GM21786 (cell line): ENCODE measurements at regions not wholly inside any gene's neighbourhood (a gene's known extent, or its start where the extent isn't known, plus 50 kb on each side); places are given as distances from the start of the nearest gene placed in this dataset.

Source experiments
- ATAC-seq: cut with Tn5 transposase; IDR thresholded peaks from one replicate; pipeline ENCODE4 v1.9.1; 2021; ENCODE audit not compliant: unreplicated experiment

DNA sequence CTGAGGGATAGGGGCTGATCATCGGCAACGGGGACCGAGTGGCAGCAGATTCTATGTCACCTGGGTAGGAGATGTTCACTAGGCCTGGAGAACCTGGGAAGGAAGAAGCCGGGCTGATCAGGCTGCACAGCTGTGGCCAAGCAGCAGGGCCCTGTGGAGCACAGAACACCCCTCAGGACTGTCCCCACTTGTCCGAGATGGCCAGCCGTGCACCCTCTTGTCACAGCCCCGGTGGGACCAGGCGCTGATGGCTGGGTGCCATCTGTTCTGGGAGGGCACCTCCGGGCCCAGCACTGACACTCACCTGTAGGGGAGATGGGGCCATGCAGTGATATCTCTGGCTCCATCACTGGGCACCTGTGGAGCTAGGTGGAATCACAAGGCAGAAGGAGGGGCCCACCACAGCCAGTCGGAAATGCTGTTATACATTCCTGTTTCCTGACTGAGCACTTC, 217.9 kb upstream of the RAB6C start:
- ATAC-seq, result no peak

DNA sequence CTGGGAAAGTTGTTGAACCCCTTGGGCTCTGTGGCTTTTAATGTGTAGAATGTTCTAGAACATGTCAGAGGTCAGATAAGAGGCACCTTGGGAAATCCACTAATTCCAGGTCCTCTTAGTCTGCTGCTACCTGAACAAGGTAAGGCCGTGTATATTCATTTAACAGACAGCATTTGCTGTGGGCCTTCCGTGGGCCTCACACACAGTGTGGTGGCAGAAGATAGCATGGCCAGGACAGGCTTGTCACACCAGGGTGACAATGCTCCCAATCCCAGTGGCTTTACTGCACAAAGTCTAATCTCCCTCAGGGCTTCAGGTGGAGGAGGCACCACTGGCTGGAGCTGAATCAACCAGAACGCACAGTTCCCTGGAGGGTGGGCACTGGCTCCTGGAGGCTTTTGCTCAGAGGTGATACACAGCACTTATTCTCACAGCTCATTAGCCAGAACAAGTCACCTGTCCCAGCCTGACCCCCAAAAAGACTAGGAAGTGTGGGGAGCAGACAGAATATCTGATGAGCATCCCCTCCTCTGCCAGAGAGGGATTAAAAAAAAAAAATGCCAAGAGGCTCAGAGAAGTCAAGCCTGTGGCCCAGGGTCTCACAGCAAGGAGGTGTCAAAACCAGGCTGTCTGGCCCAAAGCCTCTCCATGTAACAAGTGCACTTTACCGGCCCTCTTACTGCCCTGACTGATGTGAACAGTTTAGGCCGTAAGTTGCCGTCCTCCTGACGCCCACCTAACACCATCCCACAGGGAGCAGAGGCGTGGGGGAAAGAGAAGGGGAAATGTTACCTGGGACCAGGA, 216.9 kb upstream of the RAB6C start:
- ATAC-seq, result no peak

DNA sequence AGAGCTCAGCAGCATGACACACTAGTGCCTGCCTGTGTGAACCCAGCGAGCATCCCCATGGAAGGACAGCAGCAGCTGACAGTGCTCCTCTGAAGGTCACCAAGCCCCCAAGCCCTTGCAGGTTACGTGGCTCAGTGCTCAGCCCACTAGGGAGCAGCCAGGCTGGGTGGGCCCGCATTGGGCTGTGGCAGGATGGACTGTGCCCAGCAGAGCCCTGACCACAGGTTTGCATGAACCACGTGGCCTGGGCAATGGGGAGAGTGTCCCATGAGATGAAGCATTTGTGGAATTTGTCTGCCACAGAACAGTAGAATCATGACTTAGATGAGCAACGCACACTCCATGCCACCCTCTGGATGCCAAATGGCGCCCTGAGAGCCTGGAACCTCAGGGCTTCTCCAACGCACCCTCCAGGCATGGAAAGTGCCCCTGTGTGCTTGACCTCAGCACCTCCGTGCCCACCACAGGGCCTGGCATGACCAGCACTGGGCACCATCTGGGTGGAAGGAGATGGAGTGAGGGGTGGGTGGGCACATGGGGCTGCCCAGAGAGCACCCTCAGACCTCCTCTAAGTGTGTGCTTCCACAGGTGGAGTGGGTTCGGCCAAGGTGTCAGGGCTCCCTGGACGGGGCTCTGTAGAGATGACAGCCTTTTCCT, 216.1 kb upstream of the RAB6C start:
- no peak for ATAC-seq

DNA sequence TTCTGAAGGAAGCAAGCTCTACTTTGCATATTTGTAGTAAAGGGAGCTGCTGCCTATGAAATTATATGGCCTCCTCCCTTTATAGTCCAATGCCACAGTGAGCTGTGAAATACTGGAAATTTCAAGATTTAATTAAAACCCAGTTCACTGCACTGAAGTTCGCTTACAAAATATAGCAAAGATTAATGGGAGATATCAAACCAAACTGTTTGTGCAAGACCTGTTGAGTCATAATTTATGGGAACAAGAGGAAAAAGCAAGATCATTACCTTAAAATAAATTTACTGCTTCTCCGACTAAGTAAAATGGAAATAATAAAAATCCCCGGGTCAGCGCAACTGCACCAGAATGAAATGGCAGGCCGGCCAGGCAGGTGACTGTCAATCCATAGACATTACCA, 215.5 kb upstream of the RAB6C start:
- ATAC-seq, result no peak

DNA sequence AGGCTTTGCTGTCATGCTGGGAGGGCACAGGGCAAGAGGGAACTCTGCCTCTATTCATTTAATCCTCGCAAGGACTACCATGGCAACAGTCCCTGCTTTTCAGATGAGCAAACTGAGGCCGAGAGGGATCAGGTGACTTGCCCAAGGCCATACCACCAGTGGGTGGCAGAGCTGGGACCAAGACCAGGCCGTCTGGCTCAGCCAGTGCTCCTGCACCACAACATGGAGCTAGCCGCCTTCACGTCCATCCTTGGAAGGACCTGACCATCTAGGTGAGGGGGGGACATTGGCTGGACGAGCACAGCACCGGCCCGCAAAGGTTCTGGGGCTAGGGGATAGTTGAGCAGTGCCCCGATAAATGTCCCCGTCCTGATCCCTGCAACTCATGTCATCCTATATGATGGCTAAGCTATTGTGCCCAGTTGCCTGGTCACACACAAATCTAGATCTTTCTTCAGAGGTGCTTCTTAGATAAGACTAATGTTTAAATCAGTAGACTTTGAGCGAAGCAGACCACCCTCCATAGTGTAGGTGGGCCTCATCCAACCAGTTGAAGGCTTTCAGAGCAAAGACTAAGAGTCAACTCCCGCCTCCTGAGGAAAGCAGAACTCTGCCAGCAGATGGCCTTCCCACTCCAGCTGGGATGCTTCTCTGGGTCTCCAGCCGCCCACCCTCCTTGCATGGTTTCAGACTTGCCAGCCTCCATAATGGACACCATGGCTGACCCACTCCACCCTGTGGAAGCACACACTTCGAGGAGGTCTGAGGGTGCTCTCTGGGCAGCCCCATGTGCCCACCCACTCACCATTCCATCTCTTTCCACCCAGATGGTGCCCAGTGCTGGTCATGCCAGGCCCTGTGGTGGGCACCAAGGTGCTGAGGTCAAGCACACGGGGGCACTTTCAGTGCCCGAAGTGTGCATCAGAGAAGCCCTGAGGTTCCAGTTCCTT, 214.8 kb upstream of the RAB6C start:
- no peak for ATAC-seq

DNA sequence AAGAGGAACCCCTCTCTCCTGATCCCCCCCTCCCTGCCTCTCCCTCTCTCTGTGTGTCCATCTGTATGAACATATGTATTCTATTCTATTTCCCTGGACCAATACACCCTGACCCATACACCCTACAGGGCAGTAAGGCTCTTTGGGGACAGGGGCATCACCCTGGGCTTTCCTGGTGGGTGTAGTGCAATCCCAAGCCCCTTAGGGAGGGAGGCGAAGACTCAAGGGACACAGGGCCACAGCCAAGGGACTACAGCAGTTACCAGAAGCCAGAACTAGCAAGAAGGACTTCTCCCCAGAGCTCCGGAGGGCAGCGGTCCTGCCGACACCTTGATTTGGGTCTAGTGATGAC, 214.2 kb upstream of the RAB6C start:
- no peak for ATAC-seq

DNA sequence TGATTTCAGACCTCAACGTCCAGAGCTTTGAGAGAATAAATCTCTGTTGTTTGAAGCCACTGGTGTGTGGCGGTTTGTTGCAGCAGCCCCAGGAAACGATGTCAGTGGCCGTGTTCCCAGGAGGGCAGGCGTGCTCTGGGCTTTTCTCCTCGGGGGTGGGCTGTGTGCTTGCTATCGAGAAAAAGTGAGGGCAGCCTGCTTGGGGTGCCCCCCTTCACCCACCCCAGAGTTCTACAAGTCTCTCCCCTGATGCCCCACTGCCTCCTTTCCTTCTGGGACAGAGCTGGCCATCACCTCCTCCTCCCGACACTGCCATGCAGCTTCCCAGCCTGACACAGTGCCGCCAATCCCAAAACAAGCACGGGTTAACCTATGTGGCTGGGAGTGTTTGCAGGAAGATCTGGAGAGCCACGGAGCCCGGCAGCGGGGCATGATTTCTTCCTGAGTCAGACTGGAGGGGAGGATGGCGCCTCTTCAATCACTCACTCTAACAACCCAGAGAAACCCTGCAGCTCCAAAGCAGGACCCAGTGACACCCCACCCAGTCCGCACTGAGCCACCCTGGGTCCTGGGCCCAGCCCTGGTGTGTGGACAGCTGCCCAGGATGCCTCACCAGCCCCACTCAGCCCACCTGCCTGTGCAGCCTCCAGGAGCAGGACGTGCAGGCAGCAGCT, 213.7 kb upstream of the RAB6C start:
- no peak for ATAC-seq

DNA sequence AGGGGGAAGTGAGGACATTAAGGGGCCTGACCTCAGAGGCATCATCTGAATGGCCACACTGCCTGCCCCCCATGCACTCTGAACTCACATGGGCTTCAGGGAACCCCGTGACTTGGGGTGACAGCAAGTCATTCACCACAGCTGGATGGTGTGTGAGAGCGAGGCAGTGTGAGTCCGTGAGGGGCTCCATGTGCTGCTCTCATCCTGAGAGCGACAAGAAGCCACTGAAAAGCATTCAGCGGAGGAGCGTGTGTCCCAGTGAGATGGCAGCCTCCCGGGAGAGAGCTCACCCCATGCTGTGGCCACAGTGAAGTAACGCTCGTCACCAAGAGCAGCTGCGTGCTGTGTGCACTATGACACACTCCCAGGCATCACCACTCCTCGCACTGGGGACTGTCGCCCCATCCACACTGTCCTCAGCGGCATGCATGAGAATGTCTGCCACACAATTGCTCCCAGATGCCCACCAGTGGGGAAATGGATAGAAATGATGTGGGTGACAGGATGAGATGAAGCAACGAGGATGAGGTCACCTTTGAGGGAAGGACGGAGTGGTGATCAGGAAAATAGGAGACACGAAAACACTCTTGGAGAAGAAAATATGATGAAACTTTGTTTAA, 213.0 kb upstream of the RAB6C start:
- ATAC-seq, result no peak

DNA sequence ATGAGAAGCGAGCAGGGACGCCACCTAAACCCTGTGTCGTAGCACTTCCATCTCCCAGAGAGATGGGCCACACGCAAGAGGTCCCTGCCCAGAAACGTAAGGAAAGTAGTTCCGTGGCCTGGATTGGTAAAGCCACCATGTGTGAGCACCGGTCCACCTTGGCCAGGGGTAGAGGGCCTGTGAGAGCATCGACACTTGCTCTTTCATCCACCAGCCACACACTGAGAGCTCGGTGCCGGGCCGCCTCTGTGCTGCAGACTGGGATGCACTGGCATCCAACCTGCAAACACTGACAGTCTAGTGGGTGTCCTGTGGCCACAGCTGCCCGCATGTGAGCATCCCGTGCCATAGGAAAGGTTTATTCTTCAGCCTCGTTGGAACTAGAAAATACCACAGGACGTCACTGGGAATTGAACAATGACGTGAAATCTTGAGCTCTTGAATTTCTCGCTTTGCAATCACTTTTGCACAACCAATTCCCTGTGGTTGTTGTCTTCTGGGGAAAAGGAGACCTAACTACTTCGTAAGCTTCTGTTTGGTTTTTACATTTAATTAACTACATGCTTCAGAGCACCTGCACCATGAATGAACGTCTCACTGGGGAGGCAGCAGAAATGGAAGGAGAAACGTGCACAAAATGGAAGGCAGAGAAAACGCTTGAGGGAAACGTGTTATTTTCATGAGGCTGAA, 212.0 kb upstream of the RAB6C start:
- ATAC-seq, result no peak

DNA sequence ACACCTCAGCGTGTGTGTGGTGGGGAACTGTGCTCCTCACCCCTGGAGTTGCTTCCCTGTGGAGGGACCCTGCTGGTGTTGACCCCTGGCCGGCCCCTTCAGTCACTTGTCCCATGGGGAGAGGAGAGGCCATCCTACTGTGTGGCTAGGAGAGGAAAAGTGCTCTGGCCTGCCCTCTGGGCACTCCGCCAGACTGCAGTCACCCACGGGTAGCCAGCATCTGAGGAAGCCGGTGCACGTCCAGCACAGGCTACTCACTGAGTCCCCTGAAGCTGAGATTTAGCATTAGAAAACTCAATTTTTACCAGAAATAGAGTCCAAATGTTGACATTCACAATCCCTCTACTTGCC, 211.5 kb upstream of the RAB6C start:
- no peak for ATAC-seq

DNA sequence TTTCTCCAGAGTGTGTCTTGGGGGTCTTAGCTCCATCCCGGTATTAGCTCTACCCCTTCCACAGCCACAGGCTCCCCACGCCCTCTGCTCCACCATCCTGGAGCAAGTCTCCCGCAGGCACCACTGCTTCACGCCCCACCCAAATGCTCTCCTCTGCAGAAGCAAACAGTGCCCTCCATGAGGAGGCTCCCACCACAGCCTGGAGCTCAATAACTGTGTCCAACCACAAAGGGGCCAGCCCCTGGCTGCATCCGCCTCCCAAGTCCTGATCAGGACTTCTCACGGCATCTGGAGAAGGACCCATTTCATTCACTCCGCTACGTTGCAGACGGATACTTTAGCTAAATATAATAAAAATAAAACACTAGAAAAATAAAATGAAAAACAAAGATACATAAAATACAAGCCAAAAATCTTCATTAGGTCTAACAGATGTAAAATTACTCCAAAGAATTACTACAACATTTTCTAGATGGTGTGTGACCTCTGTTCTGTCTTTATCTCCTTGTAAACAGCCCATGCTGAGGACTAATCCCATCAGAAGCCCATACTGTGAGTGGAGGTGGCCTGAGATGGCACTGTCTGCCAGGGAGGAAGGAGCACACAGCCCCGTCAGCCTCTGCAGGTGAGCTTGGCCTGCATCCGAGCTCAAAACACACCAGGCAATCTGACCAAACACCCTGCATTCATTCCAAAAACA, 210.8 kb upstream of the RAB6C start:
- no peak for ATAC-seq

DNA sequence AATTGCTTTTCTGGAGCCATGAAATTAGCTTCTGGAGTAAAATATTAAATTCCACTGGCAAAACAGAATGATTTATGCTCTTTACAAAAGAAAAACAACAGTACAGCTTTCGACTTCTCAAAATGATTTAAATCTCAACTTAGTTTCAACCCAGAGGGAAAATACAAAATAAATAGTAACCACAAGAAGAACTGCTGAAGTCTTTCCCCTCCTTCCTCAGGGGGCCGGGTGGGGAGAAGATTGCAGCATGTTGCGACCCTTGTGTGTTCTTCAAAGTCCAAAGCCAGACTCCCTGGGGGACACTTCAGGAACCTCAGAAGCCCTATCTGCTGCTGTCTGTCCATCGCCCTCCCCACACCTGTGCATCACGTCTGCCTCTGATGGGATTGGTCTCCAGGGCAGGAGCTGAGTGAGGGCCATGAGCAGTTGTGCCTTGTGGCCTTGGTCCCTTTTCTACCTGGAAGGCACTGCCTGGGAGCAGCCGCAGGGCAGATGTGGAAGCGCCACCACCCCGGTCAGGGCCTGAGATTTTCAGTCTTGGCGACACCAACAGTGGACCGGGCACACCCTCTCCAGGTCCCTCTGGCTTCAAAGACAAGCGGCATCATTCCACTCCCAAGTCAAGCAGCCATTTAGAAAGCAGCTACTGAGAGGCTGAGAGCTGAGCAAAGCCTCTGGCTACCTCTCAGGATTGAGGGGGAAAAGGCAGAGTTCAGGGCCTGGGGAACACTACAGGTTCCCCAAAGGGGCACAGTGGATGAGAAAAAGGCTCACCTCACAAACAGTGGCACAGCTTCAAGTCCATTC, 210.1 kb upstream of the RAB6C start:
- no peak for ATAC-seq

DNA sequence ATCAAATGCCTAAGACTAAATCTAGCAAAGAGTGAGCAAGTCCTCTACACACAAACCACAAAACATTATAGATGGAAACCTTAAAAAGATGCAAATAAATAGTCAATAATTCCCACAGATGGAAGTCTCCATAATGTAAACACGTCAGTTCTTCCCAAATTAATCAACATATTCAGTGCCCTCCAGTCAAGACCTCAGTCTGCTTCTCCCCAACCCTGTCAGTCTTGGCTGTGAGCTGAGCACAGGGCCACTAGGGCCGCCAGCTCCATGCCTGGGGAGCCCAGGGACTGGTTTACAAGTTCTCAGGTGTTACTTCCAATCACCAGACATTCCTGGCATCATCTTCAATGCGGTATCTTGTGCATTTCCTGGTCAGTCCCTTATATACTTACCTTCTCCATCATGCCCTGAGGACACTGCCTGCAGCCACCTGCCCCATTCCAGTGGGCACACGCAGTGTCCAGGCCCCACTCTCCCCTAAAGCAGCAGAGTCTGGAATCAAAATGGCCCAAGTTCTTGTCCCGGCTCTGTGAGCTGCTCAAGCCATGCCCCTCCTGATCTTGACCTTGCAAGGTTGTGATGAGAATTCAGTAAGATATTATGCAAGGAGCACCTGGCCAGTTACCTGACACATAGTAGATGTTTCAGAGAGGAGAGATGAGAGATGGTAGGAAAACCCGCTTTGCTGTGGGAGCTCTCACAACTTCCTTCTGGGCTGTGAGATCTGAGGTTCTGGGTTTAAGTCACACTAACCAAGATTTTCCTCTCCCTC, 207.9 kb upstream of the RAB6C start:
- ATAC-seq, result no peak

DNA sequence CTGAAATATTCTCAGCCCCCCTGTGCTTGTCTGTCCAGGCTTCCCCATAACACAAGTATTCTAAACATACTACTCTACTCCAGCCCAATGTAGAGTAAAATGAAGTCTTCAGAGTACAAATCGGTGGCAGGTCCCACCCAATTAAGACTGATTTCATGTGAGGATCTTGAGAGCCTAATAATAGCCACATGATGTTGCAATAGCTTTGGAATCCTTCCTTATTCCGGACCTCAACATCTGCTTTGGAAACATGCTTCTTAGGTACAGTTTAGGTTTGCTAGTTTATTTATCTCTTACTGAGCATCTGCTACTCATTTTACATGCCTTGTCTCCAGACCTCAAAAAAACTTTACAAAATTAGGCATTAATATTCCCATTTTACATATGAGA, 207.3 kb upstream of the RAB6C start:
- no peak for ATAC-seq

DNA sequence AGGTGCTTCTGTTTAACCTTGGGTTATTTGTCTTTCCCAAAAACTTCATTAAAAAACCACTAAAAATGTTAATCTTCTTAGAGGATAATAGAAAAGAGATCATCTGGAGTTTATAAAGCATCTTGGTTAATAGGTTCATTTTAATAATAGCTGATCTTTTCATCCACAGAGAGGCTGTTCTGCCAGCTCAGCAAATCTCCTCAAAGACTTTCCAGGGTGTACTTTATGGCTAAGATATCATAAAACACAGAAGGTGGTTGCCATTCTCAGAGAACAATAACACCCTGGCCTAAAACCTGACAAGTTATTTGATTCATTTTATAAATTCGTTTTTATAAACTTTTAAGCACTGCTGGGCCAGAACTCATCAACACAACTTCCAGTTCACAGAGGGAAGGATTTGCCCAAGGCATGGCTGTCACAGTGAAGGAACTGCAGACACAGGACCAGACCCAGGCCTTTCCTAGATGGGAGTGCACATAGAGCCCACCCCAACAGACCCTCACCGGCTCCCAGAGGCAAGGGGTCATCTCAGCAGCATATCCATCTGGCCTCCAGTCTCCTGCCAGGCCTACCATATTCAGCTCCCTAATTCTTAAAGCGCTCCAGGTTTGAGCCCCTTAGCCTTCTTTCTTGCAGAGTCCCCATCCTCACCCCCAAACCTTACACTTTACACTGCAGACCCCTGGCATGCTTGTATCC, 203.4 kb upstream of the RAB6C start:
- no peak for ATAC-seq

DNA sequence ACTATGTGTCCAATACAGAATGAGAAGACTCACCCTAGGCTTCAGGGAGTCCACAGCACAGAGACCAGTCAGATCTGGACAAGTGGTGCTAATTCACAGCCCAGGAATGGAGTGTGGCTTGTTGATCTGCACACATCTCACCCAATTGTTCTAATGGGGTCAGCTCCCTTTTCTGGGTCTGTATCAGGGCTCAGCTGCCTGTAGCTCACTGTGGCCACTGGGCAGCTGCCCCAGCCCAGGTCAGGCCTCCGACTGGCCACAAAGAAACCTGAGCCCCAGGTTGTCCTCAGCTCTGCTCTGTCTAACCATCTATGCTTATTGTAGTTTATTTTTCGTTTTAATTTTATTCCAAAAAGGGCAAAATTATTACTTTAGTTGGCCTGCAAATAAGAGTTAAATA, 202.3 kb upstream of the RAB6C start:
- ATAC-seq, result no peak
